HG02678 (cell line): ENCODE measurements at regions not wholly inside any gene's neighbourhood (a gene's known extent, or its start where the extent isn't known, plus 50 kb on each side); places are given as distances from the start of the nearest gene placed in this dataset.
"Not testable (repeated sequence)": the region's sequence is repeated elsewhere in the genome, so short reads cannot be mapped to it uniquely, and the experiment has no call there.

Experiments used
- ATAC-seq: cut with Tn5 transposase; IDR thresholded peaks from one replicate; pipeline ENCODE4 v1.9.1; 2021; ENCODE audit warnings: mild to moderate bottlenecking, moderate library complexity; ENCODE audit not compliant: unreplicated experiment

GRCh38 chr7:73918926-73919693 lies 58.2 kb downstream of the TMEM270 start:
- no peak for ATAC-seq

- no peak for ATAC-seq
Measured at GRCh38 chr7:73919694-73920375, 58.9 kb downstream of the TMEM270 start.

GRCh38 chr7:73920406-73921134 lies 59.6 kb downstream of the TMEM270 start:
- no peak for ATAC-seq

GRCh38 chr7:73921623-73922528 lies 60.9 kb downstream of the TMEM270 start:
- no peak for ATAC-seq

GRCh38 chr7:73928644-73929043 lies 67.7 kb downstream of the TMEM270 start:
- not testable (repeated sequence) for ATAC-seq

- ATAC-seq: no peak
Measured at GRCh38 chr7:73931502-73931901, 70.5 kb downstream of the TMEM270 start.

- no peak for ATAC-seq
Measured at GRCh38 chr7:73932364-73932763, 71.4 kb downstream of the TMEM270 start.

GRCh38 chr7:73933091-73933490 lies 72.1 kb downstream of the TMEM270 start:
- ATAC-seq: no peak

GRCh38 chr7:73936967-73937366 lies 76.0 kb downstream of the TMEM270 start:
- no peak for ATAC-seq

- not testable (repeated sequence) for ATAC-seq
Measured at GRCh38 chr7:73937650-73938049, 76.7 kb downstream of the TMEM270 start.

GRCh38 chr7:73939528-73939927 lies 78.6 kb downstream of the TMEM270 start:
- no peak for ATAC-seq

GRCh38 chr7:73940701-73941238 lies 79.8 kb downstream of the TMEM270 start:
- ATAC-seq: no peak

GRCh38 chr7:73941836-73942551 lies 81.0 kb downstream of the TMEM270 start:
- no peak for ATAC-seq

- ATAC-seq: no peak
Measured at GRCh38 chr7:73945022-73945421, 83.0 kb upstream of the ELN start.

GRCh38 chr7:73948287-73948686 lies 79.7 kb upstream of the ELN start:
- ATAC-seq: no peak

GRCh38 chr7:73952266-73952665 lies 75.7 kb upstream of the ELN start:
- ATAC-seq: no peak

GRCh38 chr7:73954181-73954580 lies 73.8 kb upstream of the ELN start:
- ATAC-seq: no peak

GRCh38 chr7:73954861-73955260 lies 73.1 kb upstream of the ELN start:
- no peak for ATAC-seq

- no peak for ATAC-seq
Measured at GRCh38 chr7:73960548-73960947, 67.4 kb upstream of the ELN start.

- not testable (repeated sequence) for ATAC-seq
Measured at GRCh38 chr7:73961991-73962390, 66.0 kb upstream of the ELN start.
